Stimulated activated CD4-positive, alpha-beta T cell treated with anti-CD3 and anti-CD28 coated beads, TNF-alpha, amount 100 ng/mL, for 1 hour (primary cell): ENCODE measurements at regions not wholly inside any gene's neighbourhood (a gene's known extent, or its start where the extent isn't known, plus 50 kb on each side); places are given as distances from the start of the nearest gene placed in this dataset.

Source experiments
- DNase-seq, 3 donors: peaks; one replicate each; pipeline ENCODE4 v3.0.0-alpha.2; 2020; ENCODE audit warnings: low read depth in 3 of 3, low spot score in 1 of 3

GRCh38 chr5:133777951-133778350 lies 165.6 kb upstream of the FSTL4 start:
- DNase-seq, result no peak

- no peak for DNase-seq
Measured at GRCh38 chr5:133775584-133776304, 163.4 kb upstream of the FSTL4 start.

DNA sequence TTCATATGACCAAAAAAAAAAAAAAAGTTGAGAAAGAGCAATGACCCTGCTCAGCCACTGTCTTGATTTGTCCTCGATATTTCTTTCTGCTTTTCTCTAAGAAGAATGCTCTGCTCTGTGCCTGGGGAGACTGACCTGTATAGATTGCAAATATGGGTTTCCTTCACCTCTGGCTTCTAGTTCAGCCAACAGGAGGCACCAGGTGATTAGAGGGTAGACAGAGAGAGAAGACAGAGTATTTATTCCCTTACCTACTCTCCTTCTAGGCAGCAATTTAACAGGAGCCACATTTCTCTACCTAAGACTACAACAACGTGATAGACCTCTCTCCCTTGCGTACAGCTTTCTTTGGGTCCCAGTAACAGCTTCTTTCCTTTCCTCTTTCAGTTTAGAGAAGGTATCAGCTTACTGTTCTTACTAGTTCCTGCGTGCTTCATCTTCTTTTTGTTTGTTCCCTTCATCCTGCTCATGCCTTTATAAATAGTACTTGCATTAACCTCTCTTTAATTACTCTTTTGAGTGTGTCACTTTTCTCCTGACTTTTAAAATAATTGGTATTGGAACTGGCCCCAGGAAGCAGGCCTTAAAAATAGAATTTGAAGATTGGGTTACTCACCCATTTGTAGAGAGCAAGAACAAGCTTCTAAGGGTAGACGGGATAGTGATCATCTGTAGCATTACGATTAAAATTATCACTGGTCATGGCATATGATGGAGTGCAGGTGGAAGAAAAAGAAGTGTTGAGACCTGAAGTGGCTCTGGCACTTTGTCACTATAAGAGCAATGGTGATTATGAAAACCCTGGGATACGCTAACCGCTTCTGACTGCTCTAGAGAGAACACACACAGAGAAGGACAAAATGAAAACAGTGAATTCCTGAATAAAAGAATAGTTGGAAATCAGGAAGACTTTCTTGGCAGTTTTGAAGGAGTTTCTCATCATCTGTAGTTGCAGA lies 161.2 kb upstream of the FSTL4 start:
- DNase-seq, result no peak

DNA sequence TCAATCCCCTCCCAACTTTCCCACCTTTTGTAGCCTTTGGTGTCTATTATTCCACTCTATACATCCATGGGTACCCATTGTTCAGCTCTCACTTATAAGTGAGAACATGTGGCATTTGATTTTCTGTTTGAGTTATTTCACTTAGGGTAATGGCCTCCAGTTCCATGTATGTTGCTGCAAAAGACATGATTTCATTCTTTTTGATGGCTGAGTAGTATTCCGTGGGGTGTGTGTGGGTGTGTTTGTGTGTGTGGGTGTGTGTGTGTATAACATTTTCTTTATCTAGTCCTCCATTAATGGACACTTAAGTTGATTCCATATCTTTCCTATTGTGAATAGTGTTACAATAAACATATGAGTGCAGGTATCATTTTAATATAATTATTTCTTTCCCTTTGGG lies 157.5 kb upstream of the FSTL4 start:
- no peak for DNase-seq

GRCh38 chr5:133763744-133764143 lies 151.4 kb upstream of the FSTL4 start:
- DNase-seq, result no peak

DNA sequence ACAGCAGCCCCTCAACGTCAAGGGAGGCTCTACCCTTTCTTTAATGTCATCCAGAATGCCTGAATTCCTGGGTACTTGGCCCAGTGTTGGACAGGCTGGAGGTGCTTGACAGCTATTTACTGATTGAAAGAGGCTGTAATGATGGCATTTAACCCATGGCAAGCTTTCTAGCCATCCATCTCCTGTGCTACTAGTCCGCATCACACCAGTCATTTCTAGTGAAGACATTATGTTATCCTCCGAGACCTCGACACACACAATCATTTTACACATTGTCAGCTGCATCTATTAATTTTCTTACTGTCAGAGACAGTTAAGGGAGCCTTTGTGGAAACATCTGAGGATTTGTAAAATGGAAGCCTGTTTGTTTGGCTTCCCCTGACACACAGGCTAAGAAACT lies 149.3 kb upstream of the FSTL4 start:
- no peak for DNase-seq

GRCh38 chr5:133760532-133760931 lies 148.2 kb upstream of the FSTL4 start:
- no peak for DNase-seq

DNA sequence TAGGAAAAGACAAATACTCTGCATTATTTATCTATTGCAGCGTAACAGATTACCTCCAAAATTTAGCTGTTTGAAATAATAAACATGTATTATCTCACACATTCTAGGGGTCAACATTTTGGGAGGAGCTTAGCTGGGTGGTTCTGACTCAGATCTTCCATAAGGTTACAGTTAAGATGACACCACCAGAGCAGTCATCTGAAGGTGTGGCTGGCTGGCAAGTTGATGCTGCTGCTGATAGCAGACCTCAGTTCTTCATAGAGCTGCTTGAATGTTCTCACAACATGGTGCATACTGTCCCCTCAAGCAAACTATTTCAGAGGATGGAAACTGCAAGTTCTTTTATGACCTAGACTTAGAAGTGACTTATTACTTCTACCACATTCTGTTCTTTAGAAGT lies 146.3 kb upstream of the FSTL4 start:
- DNase-seq, result no peak

DNA sequence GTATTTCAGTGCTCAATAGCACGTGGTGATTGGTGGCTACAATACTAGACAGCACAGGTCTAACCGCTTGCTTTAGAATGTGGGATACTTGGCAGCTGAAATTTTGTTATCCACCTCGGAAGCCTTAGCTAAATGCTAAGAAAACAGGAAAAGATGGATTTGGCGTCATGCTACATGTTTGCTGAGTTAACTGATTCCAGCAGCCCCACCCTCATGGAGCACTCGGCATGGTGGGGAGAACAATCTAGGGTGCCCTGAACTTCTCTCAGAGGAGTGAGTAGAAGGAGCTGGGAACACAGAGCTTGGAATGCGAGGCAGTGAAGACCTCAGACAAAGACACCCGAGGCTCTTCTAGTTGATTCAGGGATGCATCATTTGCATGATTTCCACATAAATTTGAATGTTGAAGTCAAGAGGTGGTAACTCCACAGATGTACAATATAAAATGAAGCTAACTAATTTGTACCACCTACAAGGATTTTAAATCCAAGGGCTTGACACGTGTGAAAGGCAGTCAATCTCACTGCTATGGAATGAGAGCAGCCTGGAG lies 145.1 kb upstream of the FSTL4 start:
- DNase-seq, result no peak

DNA sequence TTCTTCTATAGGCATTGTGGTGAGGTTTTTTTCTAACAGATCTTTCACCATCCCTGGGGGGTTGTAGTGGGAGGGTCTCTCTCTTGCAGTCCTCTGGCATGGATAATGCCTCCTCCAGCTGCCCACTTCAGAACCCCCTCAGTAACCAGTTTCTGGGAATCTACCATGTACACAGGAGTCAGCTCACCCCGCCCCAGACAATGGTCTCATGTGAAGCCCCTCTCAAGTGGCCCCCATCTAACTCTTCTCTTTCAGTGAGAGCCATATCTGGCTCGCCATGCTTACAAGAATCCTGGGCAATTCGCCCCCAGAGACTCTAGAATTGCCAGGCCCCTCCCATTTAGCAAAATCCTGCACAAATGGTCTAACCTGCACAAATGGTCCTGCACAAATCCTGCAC lies 144.4 kb upstream of the FSTL4 start:
- DNase-seq, result no peak

DNA sequence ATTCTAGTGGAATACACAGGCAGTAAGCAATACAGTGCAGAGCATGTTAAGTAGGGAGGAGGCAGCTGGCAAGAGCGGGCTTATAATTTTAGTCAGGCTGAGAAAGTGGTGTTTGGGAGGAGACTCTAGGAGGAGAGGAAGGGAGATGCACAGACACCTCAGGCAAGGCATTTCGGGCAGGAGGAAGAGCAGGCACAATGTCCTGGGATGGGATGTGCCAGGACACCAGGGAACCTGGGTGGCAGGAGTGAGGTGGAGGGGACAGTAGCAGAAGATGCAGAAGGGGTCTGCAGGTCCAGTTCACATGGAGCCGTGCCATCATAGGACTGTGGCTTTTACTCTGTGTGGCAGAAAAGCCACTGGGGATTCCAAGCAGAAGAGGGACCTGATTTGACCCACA lies 143.7 kb upstream of the FSTL4 start:
- DNase-seq, result no peak

DNA sequence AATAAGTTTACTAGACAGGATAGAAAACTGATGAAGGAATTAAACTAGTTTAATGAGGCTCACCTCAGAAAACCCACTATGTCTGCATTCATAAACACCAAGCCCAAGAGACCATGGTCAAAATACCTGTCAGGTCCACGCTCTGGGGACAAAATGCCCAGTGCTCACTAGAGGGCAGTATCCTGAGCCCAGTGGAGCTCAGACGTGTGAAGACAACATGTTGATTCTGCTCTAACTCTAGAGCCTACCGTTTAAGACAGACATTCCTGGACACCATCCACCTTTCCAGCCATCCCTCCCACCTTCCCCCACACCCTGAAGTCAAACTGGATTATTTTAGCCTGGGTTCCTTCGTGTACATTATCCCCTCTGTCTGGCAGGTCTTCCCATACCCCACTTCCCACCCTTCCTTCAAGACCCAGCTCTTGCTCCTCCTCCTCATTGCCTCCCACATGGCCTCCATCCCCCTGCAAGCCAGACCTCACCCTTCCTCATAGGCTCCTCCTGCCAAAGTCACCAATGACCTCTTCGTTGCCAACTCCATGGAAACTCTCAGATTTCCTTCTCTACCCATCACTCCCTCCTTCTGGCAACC lies 142.3 kb upstream of the FSTL4 start:
- DNase-seq, result no peak

DNA sequence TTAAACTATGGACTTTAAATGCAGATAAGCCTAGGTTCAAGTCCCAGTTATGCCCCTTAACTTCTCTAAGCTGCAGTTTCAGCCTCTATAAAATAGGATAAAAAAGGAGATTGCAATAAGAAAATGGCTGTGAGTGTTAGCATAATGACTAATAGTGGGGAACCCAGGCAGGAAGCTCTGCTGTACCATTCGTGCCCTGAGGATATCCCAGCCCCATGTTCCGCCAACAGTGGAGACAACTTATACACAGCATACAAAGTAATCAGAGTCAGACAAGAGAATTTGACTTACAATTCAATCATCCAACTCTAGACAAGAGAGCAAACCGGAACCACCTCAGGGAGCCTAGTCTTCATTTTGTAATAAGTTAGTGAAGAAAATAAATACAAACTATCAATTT lies 141.5 kb upstream of the FSTL4 start:
- no peak for DNase-seq

DNA sequence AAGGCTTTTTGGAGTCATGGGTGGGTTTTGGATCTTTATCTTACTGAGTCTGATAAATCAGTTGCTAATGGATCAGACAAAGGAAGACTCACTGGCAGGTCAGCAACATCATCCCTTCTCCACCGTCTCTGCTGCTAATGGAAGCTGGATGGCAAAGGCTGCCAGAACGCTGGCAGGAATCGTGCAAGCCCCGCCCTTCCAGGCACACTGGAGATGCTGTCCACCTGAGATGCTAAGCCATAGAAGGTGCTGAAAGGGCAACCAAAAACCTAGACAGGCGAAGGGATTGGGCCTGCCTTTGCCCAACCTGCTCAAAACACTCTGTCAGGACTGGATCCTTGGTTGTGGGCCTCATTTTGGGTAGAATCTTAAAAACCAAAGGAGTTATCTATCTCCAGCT lies 139.5 kb upstream of the FSTL4 start:
- no peak for DNase-seq

GRCh38 chr5:133751421-133751820 lies 139.1 kb upstream of the FSTL4 start:
- no peak for DNase-seq

DNA sequence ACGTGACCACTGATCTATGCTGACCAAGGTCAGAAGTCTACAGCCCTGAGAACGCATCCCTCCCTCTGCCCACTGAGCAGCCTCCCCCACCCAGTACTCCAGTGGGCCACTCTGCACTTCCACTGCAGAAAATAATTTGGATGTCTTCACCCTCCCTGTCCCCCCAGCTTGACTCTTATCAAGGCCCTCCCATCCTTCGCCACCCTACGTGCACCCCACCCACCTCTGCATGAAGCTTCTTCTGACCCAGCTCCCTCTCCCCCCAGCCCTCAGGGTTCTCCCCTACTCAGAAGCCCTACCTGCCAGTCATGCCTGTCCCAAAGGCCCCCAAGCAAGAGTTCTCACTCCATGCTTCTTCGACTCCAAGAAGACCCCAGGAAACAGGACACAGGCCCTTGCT lies 138.5 kb upstream of the FSTL4 start:
- DNase-seq, result no peak

- no peak for DNase-seq
Measured at GRCh38 chr5:133750356-133750755, 138.0 kb upstream of the FSTL4 start.

GRCh38 chr5:133749331-133749985 lies 137.1 kb upstream of the FSTL4 start:
- no peak for DNase-seq

DNA sequence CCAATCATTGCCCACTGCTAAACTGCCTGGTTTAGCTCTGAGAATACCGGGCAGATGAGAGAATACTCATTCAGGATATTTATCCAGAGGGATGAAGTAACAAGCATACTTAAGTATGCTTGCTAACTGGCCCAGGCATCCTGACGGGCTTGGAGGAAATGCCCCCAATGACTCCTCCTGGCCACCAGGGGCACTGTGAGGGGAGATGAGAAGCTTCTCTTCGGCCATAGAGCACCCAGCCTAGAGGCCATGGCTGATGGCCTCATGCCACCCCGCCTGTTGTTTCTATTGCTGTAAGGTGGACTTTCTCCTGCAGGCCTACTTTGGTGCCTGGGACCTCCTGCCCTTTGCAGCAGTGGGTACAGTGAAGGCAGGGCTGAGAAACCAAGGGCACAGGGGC lies 134.5 kb upstream of the FSTL4 start:
- DNase-seq, result no peak

GRCh38 chr5:133744960-133745308 lies 132.6 kb upstream of the FSTL4 start:
- no peak for DNase-seq
